Esophagus muscularis mucosa (tissue), 3 donors: ENCODE measurements at regions not wholly inside any gene's neighbourhood (a gene's known extent, or its start where the extent isn't known, plus 50 kb on each side); places are given as distances from the start of the nearest gene placed in this dataset.

Experiments used
- CTCF ChIP-seq, 3 experiments: fragments of 200-600 bp in 2 of 3; fragments of 450-650 bp in 1 of 3; sonication (generic) in 2 of 3; IDR thresholded peaks; one replicate each; pipeline ENCODE4 v1.5.1; 2017 to 2019; ENCODE audit warnings: antibody characterized with exemption in 3 of 3, mild to moderate bottlenecking in 2 of 3, moderate library complexity in 1 of 3
- POLR2A ChIP-seq: fragments of 450-650 bp; IDR thresholded peaks from one replicate; pipeline ENCODE4 v1.6.1; 2017; ENCODE audit warnings: antibody characterized with exemption, moderate library complexity, mild to moderate bottlenecking, low read depth
- POLR2AphosphoS5 ChIP-seq, 2 donors: sonication (generic); formaldehyde crosslinking; IDR thresholded peaks; one replicate each; pipeline ENCODE4 v1.6.1; 2017; ENCODE audit warnings: antibody characterized with exemption in 2 of 2

- TF ChIP-seq POLR2A: no peak
- TF ChIP-seq CTCF (IDR thresholded peaks at IDR 0.05): no peak
- no peak for TF ChIP-seq POLR2AphosphoS5 (IDR thresholded peaks at IDR 0.05)
Measured at GRCh38 chr18:10120622-10121021, 206.8 kb downstream of the VAPA start.
